ENCODE measurements at regions not wholly inside any gene's neighbourhood (a gene's known extent, or its start where the extent isn't known, plus 50 kb on each side); places are given as distances from the start of the nearest gene placed in this dataset.

- no peaks in the 10 kb centered on the region for H3K36me3 ChIP-seq (ENCODE audit: control insufficient read depth, insufficient read depth, low read length)
- no peak overlapping the region for H3K27ac ChIP-seq (ENCODE audit: low read depth, low read length)
These were observed 218.4 kb downstream of the HLX start for GRCh38 chr1:221097479-221098281.

GRCh38 chr1:221098471-221099405, 219.5 kb downstream of the HLX start:
- DNase-seq (ENCODE audit: low read depth in 4 of 6, low spot score in 6 of 6): no peak
- no peaks in the 10 kb centered on the region for H3K4me1 ChIP-seq (ENCODE audit: control insufficient read depth, insufficient read depth, low read length)
- no peak overlapping the region for H3K27ac ChIP-seq (ENCODE audit: low read depth, low read length)
- no peaks in the 10 kb centered on the region for H3K27me3 ChIP-seq (ENCODE audit: control insufficient read depth, insufficient read depth, low read length)
- no peaks in the 10 kb centered on the region for H3K9me3 ChIP-seq (ENCODE audit: control insufficient read depth, insufficient read depth, low read length)
- H3K36me3 ChIP-seq (ENCODE audit: control insufficient read depth, insufficient read depth, low read length): no peaks in the 10 kb centered on the region
- 95% methylated on average over 4 of the region's 10 CpGs for WGBS (ENCODE audit: insufficient coverage)
- H3K4me3 ChIP-seq (ENCODE audit: low read depth, low read length): no peak overlapping the region

More at GRCh38 chr1:221097479-221098281, 218.4 kb downstream of the HLX start:
- H3K27me3 ChIP-seq (ENCODE audit: control insufficient read depth, insufficient read depth, low read length): no peaks in the 10 kb centered on the region
- no peak for DNase-seq (ENCODE audit: low read depth in 4 of 6, low spot score in 6 of 6)
- no peak overlapping the region for H3K4me3 ChIP-seq (ENCODE audit: low read depth, low read length)
- H3K4me1 ChIP-seq (ENCODE audit: control insufficient read depth, insufficient read depth, low read length): no peaks in the 10 kb centered on the region
- 94% methylated on average over 2 of the region's 6 CpGs for WGBS (ENCODE audit: insufficient coverage)
- no peaks in the 10 kb centered on the region for H3K9me3 ChIP-seq (ENCODE audit: control insufficient read depth, insufficient read depth, low read length)

- WGBS (ENCODE audit: insufficient coverage): 81% methylated on average over 4 of the region's 12 CpGs
- no peaks in the 10 kb centered on the region for H3K4me1 ChIP-seq (ENCODE audit: control insufficient read depth, insufficient read depth, low read length)
- DNase-seq (ENCODE audit: low read depth in 4 of 6, low spot score in 6 of 6): no peak
- no peaks in the 10 kb centered on the region for H3K27me3 ChIP-seq (ENCODE audit: control insufficient read depth, insufficient read depth, low read length)
- no peaks in the 10 kb centered on the region for H3K9me3 ChIP-seq (ENCODE audit: control insufficient read depth, insufficient read depth, low read length)
- H3K36me3 ChIP-seq (ENCODE audit: control insufficient read depth, insufficient read depth, low read length): no peaks in the 10 kb centered on the region
- no peak overlapping the region for H3K4me3 ChIP-seq (ENCODE audit: low read depth, low read length)
- no peak overlapping the region for H3K27ac ChIP-seq (ENCODE audit: low read depth, low read length)
These were observed 220.7 kb downstream of the HLX start for GRCh38 chr1:221099747-221100595.

- no peak for DNase-seq (ENCODE audit: low read depth in 4 of 6, low spot score in 6 of 6)
- H3K9me3 ChIP-seq (ENCODE audit: control insufficient read depth, insufficient read depth, low read length): no peaks in the 10 kb centered on the region
- no peaks in the 10 kb centered on the region for H3K36me3 ChIP-seq (ENCODE audit: control insufficient read depth, insufficient read depth, low read length)
- H3K4me3 ChIP-seq (ENCODE audit: low read depth, low read length): no peak overlapping the region
- no peaks in the 10 kb centered on the region for H3K4me1 ChIP-seq (ENCODE audit: control insufficient read depth, insufficient read depth, low read length)
- 52% methylated on average over 2 of the region's 3 CpGs for WGBS (ENCODE audit: insufficient coverage)
- H3K27me3 ChIP-seq (ENCODE audit: control insufficient read depth, insufficient read depth, low read length): no peaks in the 10 kb centered on the region
- H3K27ac ChIP-seq (ENCODE audit: low read depth, low read length): no peak overlapping the region
These were observed 221.4 kb downstream of the HLX start for GRCh38 chr1:221100611-221101010.

GRCh38 chr1:221101807-221102605, 222.8 kb downstream of the HLX start:
- DNase-seq (ENCODE audit: low read depth in 4 of 6, low spot score in 6 of 6): no peak
- Histone ChIP-seq H3K27me3 (ENCODE audit: control insufficient read depth, insufficient read depth, low read length) (no peaks in the 10 kb centered on the region), H3K27ac (ENCODE audit: low read depth, low read length) (no peak overlapping the region), H3K4me3 (ENCODE audit: low read depth, low read length) (no peak overlapping the region), H3K36me3 (ENCODE audit: control insufficient read depth, insufficient read depth, low read length) (no peaks in the 10 kb centered on the region), H3K9me3 (ENCODE audit: control insufficient read depth, insufficient read depth, low read length) (no peaks in the 10 kb centered on the region), H3K4me1 (ENCODE audit: control insufficient read depth, insufficient read depth, low read length) (no peaks in the 10 kb centered on the region)

GRCh38 chr1:221104596-221104995, 225.4 kb downstream of the HLX start:
- WGBS (ENCODE audit: insufficient coverage): no CpG with 5 or more reads among the region's 3 CpGs
- H3K4me3 ChIP-seq (ENCODE audit: low read depth, low read length): no peak overlapping the region
- no peaks in the 10 kb centered on the region for H3K4me1 ChIP-seq (ENCODE audit: control insufficient read depth, insufficient read depth, low read length)
- H3K36me3 ChIP-seq (ENCODE audit: control insufficient read depth, insufficient read depth, low read length): no peaks in the 10 kb centered on the region
- no peaks in the 10 kb centered on the region for H3K9me3 ChIP-seq (ENCODE audit: control insufficient read depth, insufficient read depth, low read length)
- H3K27me3 ChIP-seq (ENCODE audit: control insufficient read depth, insufficient read depth, low read length): no peaks in the 10 kb centered on the region
- no peak for DNase-seq (ENCODE audit: low read depth in 4 of 6, low spot score in 6 of 6)
- no peak overlapping the region for H3K27ac ChIP-seq (ENCODE audit: low read depth, low read length)

DNA sequence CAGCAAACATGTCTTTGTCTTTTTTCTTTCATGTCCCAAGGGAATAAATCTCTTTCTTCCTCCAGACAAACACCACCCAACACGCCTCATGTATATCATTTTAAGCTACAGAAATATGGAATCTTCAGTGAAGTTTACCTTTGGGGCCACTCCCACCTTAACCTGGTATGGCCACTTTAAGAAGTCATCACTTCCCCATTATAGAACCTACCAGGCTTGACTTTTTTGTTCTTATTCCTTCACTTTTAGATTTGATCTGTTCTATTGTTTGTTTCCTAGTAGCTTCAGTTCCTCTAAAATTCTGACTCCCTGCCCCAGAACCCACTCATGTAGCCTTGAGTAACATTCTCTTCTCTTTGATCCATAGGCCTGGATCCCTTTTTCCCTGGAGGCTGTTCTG, 226.3 kb downstream of the HLX start:
- Histone ChIP-seq H3K36me3 (ENCODE audit: control insufficient read depth, insufficient read depth, low read length) (no peaks in the 10 kb centered on the region), H3K4me3 (ENCODE audit: low read depth, low read length) (no peak overlapping the region), H3K27ac (ENCODE audit: low read depth, low read length) (no peak overlapping the region), H3K4me1 (ENCODE audit: control insufficient read depth, insufficient read depth, low read length) (no peaks in the 10 kb centered on the region), H3K9me3 (ENCODE audit: control insufficient read depth, insufficient read depth, low read length) (no peaks in the 10 kb centered on the region), H3K27me3 (ENCODE audit: control insufficient read depth, insufficient read depth, low read length) (no peaks in the 10 kb centered on the region)
- WGBS (ENCODE audit: insufficient coverage): no CpG with 5 or more reads among the region's 1 CpG
- DNase-seq (ENCODE audit: low read depth in 4 of 6, low spot score in 6 of 6): no peak

DNA sequence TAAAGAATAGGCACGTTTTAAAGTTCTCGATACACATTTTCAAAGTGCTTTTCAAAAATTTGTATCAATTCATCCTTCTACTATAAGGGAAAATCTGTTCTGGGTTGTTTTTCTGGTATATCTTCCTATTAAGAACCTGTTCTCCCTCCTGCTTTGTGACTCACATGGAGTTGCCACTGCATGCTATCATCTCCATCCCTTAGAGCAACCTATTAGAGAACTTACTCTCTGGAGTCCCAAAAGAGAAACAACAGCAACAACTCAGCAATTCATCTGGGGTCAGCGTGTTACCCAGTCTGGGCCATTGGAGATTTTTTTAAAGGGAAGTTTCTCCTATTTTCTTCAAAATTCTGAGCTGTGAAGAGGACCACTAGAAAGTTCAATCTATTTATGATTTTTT, 227.4 kb downstream of the HLX start:
- no CpG with 5 or more reads among the region's 3 CpGs for WGBS (ENCODE audit: insufficient coverage)
- H3K27me3 ChIP-seq (ENCODE audit: control insufficient read depth, insufficient read depth, low read length): no peaks in the 10 kb centered on the region

GRCh38 chr1:221109930-221110329, 230.7 kb downstream of the HLX start:
- Histone ChIP-seq H3K27ac (ENCODE audit: low read depth, low read length) (no peak overlapping the region), H3K4me1 (ENCODE audit: control insufficient read depth, insufficient read depth, low read length) (no peaks in the 10 kb centered on the region), H3K36me3 (ENCODE audit: control insufficient read depth, insufficient read depth, low read length) (no peaks in the 10 kb centered on the region), H3K27me3 (ENCODE audit: control insufficient read depth, insufficient read depth, low read length) (no peaks in the 10 kb centered on the region), H3K9me3 (ENCODE audit: control insufficient read depth, insufficient read depth, low read length) (no peaks in the 10 kb centered on the region), H3K4me3 (ENCODE audit: low read depth, low read length) (no peak overlapping the region)
- no peak for DNase-seq (ENCODE audit: low read depth in 4 of 6, low spot score in 6 of 6)

More for the DNA sequence above, 227.4 kb downstream of the HLX start:
- Histone ChIP-seq H3K27ac (ENCODE audit: low read depth, low read length) (no peak overlapping the region), H3K36me3 (ENCODE audit: control insufficient read depth, insufficient read depth, low read length) (no peaks in the 10 kb centered on the region), H3K9me3 (ENCODE audit: control insufficient read depth, insufficient read depth, low read length) (no peaks in the 10 kb centered on the region), H3K4me1 (ENCODE audit: control insufficient read depth, insufficient read depth, low read length) (no peaks in the 10 kb centered on the region), H3K4me3 (ENCODE audit: low read depth, low read length) (no peak overlapping the region)
- DNase-seq (ENCODE audit: low read depth in 4 of 6, low spot score in 6 of 6): no peak
